Transverse colon (tissue), 4 donors: ENCODE measurements at regions not wholly inside any gene's neighbourhood (a gene's known extent, or its start where the extent isn't known, plus 50 kb on each side); places are given as distances from the start of the nearest gene placed in this dataset.

Experiments
- DNase-seq: peaks from one replicate; pipeline ENCODE4 v3.0.0-alpha.2; 2019
- H3K27ac ChIP-seq, 4 donors: fragments of 200-600 bp; sonication (generic); 2 replicates each; pipeline ENCODE4 v1.5.1; 2016 to 2018; ENCODE audit warnings: inconsistent platforms in 4 of 4
- H3K27me3 ChIP-seq: fragments of 200-600 bp; sonication (generic); 2 replicates; pipeline ENCODE4 v1.5.1; 2017; ENCODE audit warnings: inconsistent platforms
- H3K36me3 ChIP-seq, 4 donors: fragments of 200-600 bp; sonication (generic); 2 replicates each; pipeline ENCODE4 v1.5.1; 2017 to 2019; ENCODE audit warnings: inconsistent platforms in 4 of 4
- H3K4me1 ChIP-seq, 4 donors: fragments of 200-600 bp; sonication (generic); 2 replicates each; pipeline ENCODE4 v1.5.1; 2017 to 2020; ENCODE audit warnings: inconsistent platforms in 4 of 4
- H3K4me3 ChIP-seq, 4 donors: fragments of 200-600 bp; sonication (generic); 1 replicate in 1 of 4; 2 replicates in 3 of 4; pipeline versions ENCODE4 v1.5.1 to v1.6.1; 2017 to 2019; ENCODE audit warnings: inconsistent platforms in 4 of 4
- H3K9me3 ChIP-seq, 2 donors: fragments of 200-600 bp; sonication (generic); 2 replicates each; pipeline ENCODE4 v1.5.1; 2017 to 2019; ENCODE audit warnings: inconsistent platforms in 2 of 2
- CTCF ChIP-seq, 5 experiments: fragments of 200-600 bp in 3 of 5; fragments of 450-650 bp in 2 of 5; sonication (generic) in 3 of 5; IDR thresholded peaks; 1 replicate in 2 of 5; 2 replicates in 3 of 5; pipeline ENCODE4 v1.5.1; 2016 to 2017; ENCODE audit warnings: antibody characterized with exemption in 5 of 5, inconsistent platforms in 3 of 5, mild to moderate bottlenecking in 2 of 5, moderate library complexity in 1 of 5
- EP300 ChIP-seq: sonication (generic); formaldehyde crosslinking; IDR thresholded peaks from one replicate; pipeline ENCODE4 v1.6.1; 2017; ENCODE audit warnings: antibody characterized with exemption, low read depth
- POLR2A ChIP-seq: fragments of 450-650 bp; IDR thresholded peaks from one replicate; pipeline ENCODE4 v1.6.1; 2016; ENCODE audit warnings: antibody characterized with exemption, mild to moderate bottlenecking, moderate library complexity
- POLR2AphosphoS5 ChIP-seq, 3 donors: sonication (generic); formaldehyde crosslinking; IDR thresholded peaks; one replicate each; pipeline ENCODE4 v1.6.1; 2016; ENCODE audit warnings: antibody characterized with exemption in 3 of 3
- WGBS, 2 donors: methylation state at CpG; one replicate each; pipeline ENCODE4 v1.1.5; 2018; ENCODE audit warnings: low coverage in 1 of 2; 5-methylcytosine and 5-hydroxymethylcytosine counted together
- in situ Hi-C, 4 donors: fragments of 200-750 bp; cut with MboI; loops; one replicate each; pipeline versions ENCODE4 v1.15.0 to v1.15.1; 2017; ENCODE audit warnings: low sequenced_read_pairs in 3 of 4, low pct_ligation_motif_present in 1 of 4, low pct_unique_long_range_greater_than_20kb in 1 of 4
- intact Hi-C: fragments of 100-400 bp; cut with DNase I; formaldehyde crosslinking; loops from one replicate; pipeline ENCODE4 v1.15.1; 2023; ENCODE audit warnings: low total_unique reads

GRCh38 chr5:145574889-145575573 lies 260.1 kb downstream of the PRELID2 start:
- DNase-seq, result no peak
- Histone ChIP-seq H3K27me3 (no peaks in the 10 kb centered on the region), H3K9me3 (peaks cover 0 to 3% of the 10 kb centered on the region in 2 donors), H3K27ac (no peak overlapping the region), H3K4me1 (no peaks in the 10 kb centered on the region), H3K4me3 (no peak overlapping the region), H3K36me3 (no peaks in the 10 kb centered on the region)
- TF ChIP-seq POLR2AphosphoS5 (IDR thresholded peaks at IDR 0.05) (no peak), EP300 (no peak), CTCF (IDR thresholded peaks at IDR 0.05) (no peak), POLR2A (no peak)
- intact Hi-C loops (no loop called here), in situ Hi-C loops (no loop called here)
- WGBS, 2 donors, result 78 to 86% methylated on average over 2 to 3 of the region's 3 CpGs

- no peaks in the 10 kb centered on the region for H3K36me3 ChIP-seq
- no peak overlapping the region for H3K27ac ChIP-seq
- intact Hi-C loops, result no loop called here
- H3K9me3 ChIP-seq, result no peaks in the 10 kb centered on the region
- no peak overlapping the region for H3K4me3 ChIP-seq
- H3K4me1 ChIP-seq, result no peaks in the 10 kb centered on the region
- in situ Hi-C loops, result no loop called here
- H3K27me3 ChIP-seq, result no peaks in the 10 kb centered on the region
- TF ChIP-seq POLR2A (no peak), CTCF (IDR thresholded peaks at IDR 0.05) (no peak), EP300 (no peak), POLR2AphosphoS5 (IDR thresholded peaks at IDR 0.05) (no peak)
- DNase-seq, result no peak
Measured at GRCh38 chr5:145568581-145568980, 266.6 kb downstream of the PRELID2 start.

- Histone ChIP-seq H3K9me3 (no peaks in the 10 kb centered on the region), H3K4me1 (no peaks in the 10 kb centered on the region), H3K27me3 (no peaks in the 10 kb centered on the region), H3K27ac (no peak overlapping the region), H3K4me3 (no peak overlapping the region), H3K36me3 (no peaks in the 10 kb centered on the region)
- no peak for DNase-seq
- no peak for TF ChIP-seq CTCF (IDR thresholded peaks at IDR 0.05)
- TF ChIP-seq POLR2A, result no peak
- TF ChIP-seq EP300, result no peak
- TF ChIP-seq POLR2AphosphoS5 (IDR thresholded peaks at IDR 0.05), result no peak
- 72 to 75% methylated on average over 2 to 4 of the region's 4 CpGs for WGBS, 2 donors
- intact Hi-C loops, result no loop called here
- in situ Hi-C loops, result no loop called here
Measured at GRCh38 chr5:145562931-145563330, 272.2 kb downstream of the PRELID2 start.

DNA sequence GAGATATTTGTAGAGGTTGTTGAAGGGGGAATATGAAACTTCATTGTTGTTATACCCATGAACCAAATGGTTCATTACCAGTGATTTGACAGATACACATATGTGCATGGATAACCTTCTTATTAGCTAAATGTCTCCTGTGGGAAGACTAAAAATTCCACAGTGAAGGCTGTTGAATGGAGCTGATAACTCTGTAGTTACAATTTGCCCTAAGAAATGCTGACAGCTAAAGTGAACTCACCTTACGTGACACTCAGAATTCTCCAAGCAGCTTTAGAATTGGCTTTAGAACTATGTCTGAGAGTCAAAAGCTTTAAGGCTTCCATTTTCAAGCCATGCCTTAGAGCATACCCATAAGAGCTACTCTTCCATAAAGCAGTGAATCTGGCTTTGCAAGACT lies 276.9 kb downstream of the PRELID2 start:
- in situ Hi-C loops, result no loop called here
- H3K36me3 ChIP-seq, result no peaks in the 10 kb centered on the region
- no peaks in the 10 kb centered on the region for H3K27me3 ChIP-seq
- TF ChIP-seq POLR2A (no peak), POLR2AphosphoS5 (IDR thresholded peaks at IDR 0.05) (no peak), EP300 (no peak), CTCF (IDR thresholded peaks at IDR 0.05) (no peak)
- WGBS, 2 donors, result 88 to 89% methylated on average over 1 of the region's 1 CpG
- intact Hi-C loops, result no loop called here
- no peaks in the 10 kb centered on the region for H3K9me3 ChIP-seq
- H3K27ac ChIP-seq, result no peak overlapping the region
- H3K4me1 ChIP-seq, result no peaks in the 10 kb centered on the region
- no peak overlapping the region for H3K4me3 ChIP-seq
- DNase-seq, result no peak
